ENCODE measurements at regions not wholly inside any gene's neighbourhood (a gene's known extent, or its start where the extent isn't known, plus 50 kb on each side); places are given as distances from the start of the nearest gene placed in this dataset.

DNA sequence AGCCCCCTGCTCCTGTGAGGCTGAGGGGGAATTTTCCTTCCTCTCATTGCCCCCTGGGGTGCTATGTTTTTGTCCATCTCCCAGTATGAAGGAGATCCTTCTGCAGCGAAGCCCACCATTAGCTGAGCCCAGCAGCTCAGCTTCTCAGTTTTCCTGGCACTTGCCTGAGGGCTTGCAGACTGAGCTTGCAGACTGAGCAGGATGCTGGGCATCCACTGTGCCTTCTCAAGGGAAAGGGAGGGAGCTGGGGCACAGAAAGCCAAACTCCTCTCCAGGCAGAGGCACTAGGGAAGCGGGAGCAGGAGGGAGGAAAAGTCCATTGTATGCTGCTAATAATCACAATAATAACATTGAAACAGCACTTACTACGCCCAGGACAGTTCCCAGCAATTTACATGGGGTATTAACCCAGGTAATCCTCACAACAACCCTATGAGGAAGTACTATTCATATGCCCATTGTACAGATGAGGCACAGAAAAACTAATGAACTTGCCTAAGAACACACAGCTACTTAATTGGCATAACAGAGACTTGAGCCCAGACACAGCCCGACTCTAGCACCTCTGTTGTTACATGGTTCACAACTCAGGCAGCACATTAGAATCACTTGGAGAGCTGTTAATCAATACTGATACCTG lies 86.9 kb upstream of the SSBP2 start:
- Mint-ChIP-seq H3K27ac (0 out of 2 replicates have a peak overlapping the region, but pooled peaks have one; percentile 54), H3K36me3 (no peaks in the 10 kb centered on the region)

DNA sequence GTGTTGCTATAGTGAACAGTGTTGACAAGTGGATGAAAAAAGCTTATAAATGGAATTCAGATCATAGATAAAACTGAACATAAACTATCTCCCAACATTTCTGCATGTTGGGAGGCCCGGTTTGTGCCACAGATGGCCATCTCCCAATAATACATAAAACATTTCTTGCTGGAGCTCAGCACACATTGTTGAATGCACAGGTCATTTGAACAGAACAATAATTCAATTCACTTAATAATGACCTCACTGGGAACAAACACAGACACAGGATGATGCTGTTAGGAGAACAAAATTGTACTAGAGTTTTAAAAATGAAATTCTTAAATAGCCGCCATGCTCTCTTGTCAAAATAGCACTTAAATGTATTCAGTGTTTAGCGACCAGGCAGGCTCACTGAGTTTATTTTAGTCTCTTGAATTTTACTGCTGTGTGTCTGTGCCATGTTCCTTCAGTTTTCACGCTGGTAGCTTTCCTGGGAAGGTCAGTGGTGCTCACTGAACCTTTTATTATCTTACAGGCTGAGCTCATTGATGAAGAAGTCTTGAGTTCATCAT lies 85.0 kb upstream of the SSBP2 start:
- Mint-ChIP-seq H3K9me3 (no peaks in the 10 kb centered on the region), H3K36me3 (no peaks in the 10 kb centered on the region), H3K27me3 (ENCODE audit: low read depth) (no peaks in the 10 kb centered on the region), H3K4me1 (peaks cover 17% of the 10 kb centered on the region), H3K4me3 (no peak overlapping the region), H3K27ac (no peak overlapping the region)
- ChIA-PET CTCF (no interaction called here), POLR2A (no interaction called here)
- ATAC-seq (no peak), DNase-seq (ENCODE audit: low spot score) (no peak)
- TF ChIP-seq, protein P1, sequence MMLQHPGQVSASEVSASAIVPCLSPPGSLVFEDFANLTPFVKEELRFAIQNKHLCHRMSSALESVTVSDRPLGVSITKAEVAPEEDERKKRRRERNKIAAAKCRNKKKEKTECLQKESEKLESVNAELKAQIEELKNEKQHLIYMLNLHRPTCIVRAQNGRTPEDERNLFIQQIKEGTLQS (CRISPR knock-in tag; conservative IDR thresholded peaks at IDR 0.05) = no peak
- no peak for TF ChIP-seq PRDM15 (CRISPR knock-in tag; IDR thresholded peaks at IDR 0.05)
- TF ChIP-seq NR1H2 (CRISPR knock-in tag; IDR thresholded peaks at IDR 0.05) = no peak
- TF ChIP-seq MLX (CRISPR knock-in tag; IDR thresholded peaks at IDR 0.05) = no peak
- TF ChIP-seq, protein P2, sequence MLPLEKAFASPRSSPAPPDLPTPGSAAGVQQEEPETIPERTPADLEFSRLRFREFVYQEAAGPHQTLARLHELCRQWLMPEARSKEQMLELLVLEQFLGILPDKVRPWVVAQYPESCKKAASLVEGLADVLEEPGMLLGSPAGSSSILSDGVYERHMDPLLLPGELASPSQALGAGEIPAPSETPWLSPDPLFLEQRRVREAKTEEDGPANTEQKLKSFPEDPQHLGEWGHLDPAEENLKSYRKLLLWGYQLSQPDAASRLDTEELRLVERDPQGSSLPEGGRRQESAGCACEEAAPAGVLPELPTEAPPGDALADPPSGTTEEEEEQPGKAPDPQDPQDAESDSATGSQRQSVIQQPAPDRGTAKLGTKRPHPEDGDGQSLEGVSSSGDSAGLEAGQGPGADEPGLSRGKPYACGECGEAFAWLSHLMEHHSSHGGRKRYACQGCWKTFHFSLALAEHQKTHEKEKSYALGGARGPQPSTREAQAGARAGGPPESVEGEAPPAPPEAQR (CRISPR knock-in tag; IDR thresholded peaks at IDR 0.05) = no peak
- no peak for TF ChIP-seq TEAD4 (CRISPR knock-in tag; IDR thresholded peaks at IDR 0.05)
- TF ChIP-seq GRHL2 (CRISPR knock-in tag; IDR thresholded peaks at IDR 0.05; ENCODE audit: insufficient replicate concordance, severe bottlenecking) = no peak
- TF ChIP-seq SMAD4 (CRISPR knock-in tag; IDR thresholded peaks at IDR 0.05) = no peak
- no peak for TF ChIP-seq PRRX2 (CRISPR knock-in tag; IDR thresholded peaks at IDR 0.05)
- no peak for TF ChIP-seq FOXP1 (CRISPR knock-in tag; IDR thresholded peaks at IDR 0.05; ENCODE audit: borderline replicate concordance)
- TF ChIP-seq SP1 (CRISPR knock-in tag; conservative IDR thresholded peaks at IDR 0.05) = no peak
- no peak for TF ChIP-seq MAX (CRISPR knock-in tag; IDR thresholded peaks at IDR 0.05)
- TF ChIP-seq SOX15 (CRISPR knock-in tag; IDR thresholded peaks at IDR 0.05) = no peak
- TF ChIP-seq, protein P3, sequence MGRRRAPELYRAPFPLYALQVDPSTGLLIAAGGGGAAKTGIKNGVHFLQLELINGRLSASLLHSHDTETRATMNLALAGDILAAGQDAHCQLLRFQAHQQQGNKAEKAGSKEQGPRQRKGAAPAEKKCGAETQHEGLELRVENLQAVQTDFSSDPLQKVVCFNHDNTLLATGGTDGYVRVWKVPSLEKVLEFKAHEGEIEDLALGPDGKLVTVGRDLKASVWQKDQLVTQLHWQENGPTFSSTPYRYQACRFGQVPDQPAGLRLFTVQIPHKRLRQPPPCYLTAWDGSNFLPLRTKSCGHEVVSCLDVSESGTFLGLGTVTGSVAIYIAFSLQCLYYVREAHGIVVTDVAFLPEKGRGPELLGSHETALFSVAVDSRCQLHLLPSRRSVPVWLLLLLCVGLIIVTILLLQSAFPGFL (CRISPR knock-in tag; IDR thresholded peaks at IDR 0.05; ENCODE audit: borderline replicate concordance) = no peak

More for the DNA sequence above, 86.9 kb upstream of the SSBP2 start:
- ATAC-seq = peak; percentile 60
- H3K9me3 Mint-ChIP-seq = no peaks in the 10 kb centered on the region
- peaks cover 17% of the 10 kb centered on the region for H3K4me1 Mint-ChIP-seq
- TF ChIP-seq GTF2I (CRISPR knock-in tag; conservative IDR thresholded peaks at IDR 0.05) (peak; percentile 52; the same call in 1 of the 2 replicates), TEAD1 (CRISPR knock-in tag; IDR thresholded peaks at IDR 0.05) (peak; percentile 31; the same call in 1 of the 2 replicates)
- TF ChIP-seq, protein P4, sequence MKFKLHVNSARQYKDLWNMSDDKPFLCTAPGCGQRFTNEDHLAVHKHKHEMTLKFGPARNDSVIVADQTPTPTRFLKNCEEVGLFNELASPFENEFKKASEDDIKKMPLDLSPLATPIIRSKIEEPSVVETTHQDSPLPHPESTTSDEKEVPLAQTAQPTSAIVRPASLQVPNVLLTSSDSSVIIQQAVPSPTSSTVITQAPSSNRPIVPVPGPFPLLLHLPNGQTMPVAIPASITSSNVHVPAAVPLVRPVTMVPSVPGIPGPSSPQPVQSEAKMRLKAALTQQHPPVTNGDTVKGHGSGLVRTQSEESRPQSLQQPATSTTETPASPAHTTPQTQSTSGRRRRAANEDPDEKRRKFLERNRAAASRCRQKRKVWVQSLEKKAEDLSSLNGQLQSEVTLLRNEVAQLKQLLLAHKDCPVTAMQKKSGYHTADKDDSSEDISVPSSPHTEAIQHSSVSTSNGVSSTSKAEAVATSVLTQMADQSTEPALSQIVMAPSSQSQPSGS (CRISPR knock-in tag; IDR thresholded peaks at IDR 0.05; ENCODE audit: borderline replicate concordance, low read depth) = no peak
- H3K27me3 Mint-ChIP-seq (ENCODE audit: low read depth) = no peaks in the 10 kb centered on the region
- ChIA-PET CTCF (interaction anchor here (0.6 to 3.4 kb wide), 26 partner anchors 10 to 408 kb away, joined by 3 to 32 read pairs (median 4); partner anchors contain the start of gene SSBP2), POLR2A (interaction anchor here (1.0 to 1.7 kb wide), 3 partner anchors 12 to 440 kb away, joined by 3 to 5 read pairs (median 3); no protein-coding TSS in a partner anchor)
- DNase-seq (ENCODE audit: low spot score) = no peak
- H3K4me3 Mint-ChIP-seq = no peak overlapping the region

Measured in WTC11 (cell line).